Endothelial cell of umbilical vein (primary cell): ENCODE measurements at regions not wholly inside any gene's neighbourhood (a gene's known extent, or its start where the extent isn't known, plus 50 kb on each side); places are given as distances from the start of the nearest gene placed in this dataset.

Source experiments
- BruUV-seq: library from RNA; stranded (reverse); fragments of 400-500 nt; replicated peaks from 2 replicates; lab custom pipeline; 2021; lab: Mats Ljungman, UMichigan
- CTCF ChIA-PET: fragments of 300-600, 350-600 bp; sonication (Branson Sonifier 250); formaldehyde crosslinking; loops from one replicate; lab custom pipeline; 2021; ENCODE audit warnings: antibody characterized with exemption, inconsistent platforms; lab: Charles Lee
- POLR2A ChIA-PET: fragments of 300-600, 350-600 bp; sonication (Branson Sonifier 250); formaldehyde crosslinking; loops from one replicate; lab custom pipeline; 2021; ENCODE audit warnings: antibody characterized with exemption, inconsistent platforms; lab: Charles Lee
- DNase-seq: peaks from one replicate; pipeline ENCODE4 v3.0.0-alpha.2; 2011; ENCODE audit warnings: low read depth, low spot score
- FAIRE-seq: peaks from 2 replicates; lab custom pipeline; 2011; peaks lifted over from hg19 to GRCh38; lab: Jason Lieb, UNC
- H2AFZ ChIP-seq: 2 replicates; pipeline ENCODE4 v1.6.0; 2012; ENCODE audit warnings: low read depth, low read length, control low read depth, inconsistent platforms
- H3K27ac ChIP-seq: 2 replicates; pipeline ENCODE4 v1.5.1; 2011; ENCODE audit warnings: low read depth, mild to moderate bottlenecking, control low read depth, low read length, moderate library complexity; ENCODE audit not compliant: insufficient read depth
- H3K27me3 ChIP-seq, 2 experiments: 2 replicates each; pipeline versions ENCODE4 v1.6.0 to v1.6.1; 2011; ENCODE audit warnings: low read length in 2 of 2, mixed read lengths in 1 of 2; ENCODE audit not compliant: control insufficient read depth in 2 of 2, insufficient read depth in 2 of 2
- H3K36me3 ChIP-seq, 2 experiments: 2 replicates in 1 of 2; 3 replicates in 1 of 2; pipeline ENCODE4 v1.5.1; 2011; ENCODE audit warnings: low read length in 2 of 2, mild to moderate bottlenecking in 1 of 2, moderate library complexity in 1 of 2; ENCODE audit not compliant: control insufficient read depth in 2 of 2, insufficient read depth in 2 of 2; ENCODE audit errors: extremely low read depth in 1 of 2
- H3K4me1 ChIP-seq: 3 replicates; pipeline ENCODE4 v1.5.1; 2011; ENCODE audit warnings: mild to moderate bottlenecking, low read length; ENCODE audit not compliant: control insufficient read depth, insufficient read depth; ENCODE audit errors: extremely low read depth
- H3K4me2 ChIP-seq: 2 replicates; pipeline ENCODE4 v1.6.1; 2011; ENCODE audit warnings: low read length, control low read depth, mixed read lengths; ENCODE audit not compliant: insufficient read depth
- H3K4me3 ChIP-seq, 3 experiments: fragments of 200-600 bp in 1 of 3; sonication (generic), shearing (Covaris generic) in 1 of 3; replicated peaks in 1 of 3; 2 replicates each; pipeline ENCODE4 v1.5.1; 2011 to 2016; ENCODE audit warnings: control low read depth in 3 of 3, low read length in 3 of 3, mild to moderate bottlenecking in 2 of 3, inconsistent platforms in 1 of 3, low read depth in 1 of 3, moderate library complexity in 1 of 3; ENCODE audit not compliant: insufficient read depth in 1 of 3
- H3K79me2 ChIP-seq: 2 replicates; pipeline ENCODE4 v1.6.0; 2012; ENCODE audit warnings: low read length, inconsistent platforms; ENCODE audit not compliant: control insufficient read depth, insufficient read depth
- H3K9ac ChIP-seq: replicated peaks from 2 replicates; pipeline ENCODE3; 2011; ENCODE audit warnings: low read length, control low read depth; ENCODE audit not compliant: insufficient read depth; ENCODE audit errors: extremely low read depth
- H3K9me1 ChIP-seq: replicated peaks from 3 replicates; pipeline ENCODE4 v1.6.0; 2011; ENCODE audit warnings: mild to moderate bottlenecking, low read length; ENCODE audit not compliant: control insufficient read depth, insufficient read depth; ENCODE audit errors: extremely low read depth
- H3K9me3 ChIP-seq: replicated peaks from 2 replicates; pipeline ENCODE4 v1.5.1; 2012; ENCODE audit warnings: low read length, inconsistent platforms; ENCODE audit not compliant: control insufficient read depth, insufficient read depth
- H4K20me1 ChIP-seq: replicated peaks from 2 replicates; pipeline ENCODE3; 2011; ENCODE audit warnings: mild to moderate bottlenecking, low read length; ENCODE audit not compliant: control insufficient read depth, insufficient read depth; ENCODE audit errors: extremely low read depth
- CTCF ChIP-seq, 2 donors: IDR thresholded peaks; 1 replicate in 1 of 2; 2 replicates in 1 of 2; pipeline ENCODE4 v1.5.1; 2011; ENCODE audit warnings: low read length in 2 of 2, mild to moderate bottlenecking in 2 of 2, moderate library complexity in 2 of 2, control low read depth in 1 of 2, inconsistent platforms in 1 of 2, low read depth in 1 of 2; ENCODE audit not compliant: insufficient read depth in 1 of 2; ENCODE audit errors: extremely low read depth in 1 of 2
- EZH2 ChIP-seq: IDR thresholded peaks from 2 replicates; pipeline ENCODE4 v1.6.1; 2012; ENCODE audit warnings: borderline replicate concordance, low read depth, mild to moderate bottlenecking, moderate library complexity, low read length, inconsistent platforms; ENCODE audit not compliant: severe bottlenecking
- FOS ChIP-seq: IDR thresholded peaks from 2 replicates; pipeline ENCODE4 v1.6.1; 2011; ENCODE audit warnings: mild to moderate bottlenecking, low read length, moderate library complexity, borderline replicate concordance; ENCODE audit not compliant: insufficient read depth
- GATA2 ChIP-seq: IDR thresholded peaks from 2 replicates; pipeline ENCODE4 v1.7.0; 2011; ENCODE audit warnings: low read depth, mild to moderate bottlenecking, moderate library complexity, mixed read lengths, low read length; ENCODE audit not compliant: insufficient read length, insufficient read depth
- JUN ChIP-seq: IDR thresholded peaks from 2 replicates; pipeline ENCODE4 v1.6.1; 2011; ENCODE audit warnings: borderline replicate concordance, low read depth; ENCODE audit not compliant: insufficient read length, insufficient read depth
- MAX ChIP-seq: IDR thresholded peaks from 2 replicates; pipeline ENCODE4 v1.6.1; 2011; ENCODE audit not compliant: insufficient read depth, insufficient read length
- MYC ChIP-seq: IDR thresholded peaks from one replicate; pipeline ENCODE4 v1.6.1; 2011; ENCODE audit warnings: mild to moderate bottlenecking, low read depth, low read length
- POLR2A ChIP-seq: IDR thresholded peaks from 2 replicates; pipeline ENCODE4 v1.6.1; 2012; ENCODE audit warnings: low read depth, mild to moderate bottlenecking, control low read depth, low read length
- POLR2AphosphoS5 ChIP-seq: IDR thresholded peaks from 2 replicates; pipeline ENCODE4 v1.6.1; 2012; ENCODE audit warnings: low read depth, mild to moderate bottlenecking, control low read depth, low read length, moderate library complexity; ENCODE audit not compliant: insufficient read depth
- dilution Hi-C: fragments of 300-500 bp; cut with MboI; formaldehyde crosslinking; loops from one replicate; pipeline ENCODE4 v1.15.0; 2019; ENCODE audit warnings: low sequenced_read_pairs; ENCODE audit not compliant: extremely low pct_ligation_motif_present
- intact Hi-C: fragments of 100-400 bp; cut with micrococcal nuclease; formaldehyde crosslinking; loops from one replicate; pipeline ENCODE4 v1.10.0; 2022

GRCh38 chr4:176478076-176478475, 158.3 kb downstream of the SPCS3 start:
- BruUV-seq = no TSS peak
- POLR2A ChIA-PET = no interaction called here

More at GRCh38 chr4:176478076-176478475, 158.3 kb downstream of the SPCS3 start:
- Histone ChIP-seq H3K27ac (no peak overlapping the region), H3K36me3 (no peaks in the 10 kb centered on the region), H2AFZ (no peak overlapping the region), H4K20me1 (no peaks in the 10 kb centered on the region), H3K4me3 (no peak overlapping the region), H3K4me1 (no peaks in the 10 kb centered on the region), H3K9me1 (no peaks in the 10 kb centered on the region), H3K4me2 (no peak overlapping the region), H3K9me3 (no peaks in the 10 kb centered on the region), H3K27me3 (no peaks in the 10 kb centered on the region), H3K79me2 (no peaks in the 10 kb centered on the region), H3K9ac (no peak overlapping the region)
- no peak for TF ChIP-seq POLR2A
- TF ChIP-seq JUN = no peak
- TF ChIP-seq MYC = no peak
- no peak for TF ChIP-seq MAX
- no peak for TF ChIP-seq EZH2
- TF ChIP-seq POLR2AphosphoS5 = no peak
- TF ChIP-seq FOS = no peak
- TF ChIP-seq CTCF (IDR thresholded peaks at IDR 0.05; ENCODE audit: extremely low read depth in 1 of 2, insufficient read depth in 1 of 2, low read depth in 1 of 2, low read length in 2 of 2) = no peak
- TF ChIP-seq GATA2 = no peak
- no peak for FAIRE-seq
- dilution Hi-C loops = no loop called here
- intact Hi-C loops = no loop called here
- CTCF ChIA-PET = interaction anchor here (0.7 kb wide), 1 partner anchor 39 kb away, joined by 3 read pairs; no protein-coding TSS in a partner anchor
- no peak for DNase-seq
